B cell (primary cell): ENCODE measurements at regions not wholly inside any gene's neighbourhood (a gene's known extent, or its start where the extent isn't known, plus 50 kb on each side); places are given as distances from the start of the nearest gene placed in this dataset.

Experiments used
- ATAC-seq: fragments of 200-7000 bp; cut with Tn5 transposase; one replicate; pipeline ENCODE4 v1.10.0; 2021; ENCODE audit warnings: low read depth, mild to moderate bottlenecking, moderate number of reproducible peaks, moderate library complexity
- CTCF ChIA-PET: fragments of 350-600 bp; sonication (Branson Sonifier 250); formaldehyde crosslinking; loops from one replicate; lab custom pipeline; 2021; ENCODE audit warnings: antibody characterized with exemption, inconsistent platforms; lab: Charles Lee
- POLR2A ChIA-PET: fragments of 350-600 bp; sonication (Branson Sonifier 250); formaldehyde crosslinking; loops from one replicate; lab custom pipeline; 2021; ENCODE audit warnings: antibody characterized with exemption; lab: Charles Lee
- DNase-seq: peaks from one replicate; pipeline ENCODE4 v3.0.0; 2013
- H2AFZ ChIP-seq: 2 replicates; pipeline ENCODE4 v1.6.1; 2012; ENCODE audit warnings: mild to moderate bottlenecking, low read depth, low read length; ENCODE audit not compliant: insufficient read depth, poor library complexity, severe bottlenecking
- H3K27ac ChIP-seq, 2 donors: 1 replicate in 1 of 2; 2 replicates in 1 of 2; pipeline ENCODE4 v1.5.1; 2012 to 2013; ENCODE audit warnings: low read length in 2 of 2, mild to moderate bottlenecking in 2 of 2, moderate library complexity in 1 of 2
- H3K27me3 ChIP-seq, 4 experiments: fragments of 200-600 bp in 1 of 4; sonication (generic) in 1 of 4; replicated peaks in 1 of 4; 1 replicate in 2 of 4; 2 replicates in 2 of 4; pipeline versions ENCODE4 v1.6.1 to v1.7.0; 2013 to 2016; ENCODE audit warnings: low read length in 3 of 4, mild to moderate bottlenecking in 2 of 4, mixed read lengths in 1 of 4, moderate library complexity in 1 of 4; ENCODE audit not compliant: insufficient read depth in 4 of 4, control insufficient read depth in 3 of 4; ENCODE audit errors: control extremely low read depth in 1 of 4
- H3K36me3 ChIP-seq, 2 experiments: replicated peaks in 1 of 2; 1 replicate in 1 of 2; 2 replicates in 1 of 2; pipeline versions ENCODE4 v1.6.1 to v1.7.1; 2013; ENCODE audit warnings: low read length in 1 of 2; ENCODE audit not compliant: insufficient read depth in 2 of 2, control insufficient read depth in 1 of 2; ENCODE audit errors: control extremely low read depth in 1 of 2, extremely low read depth in 1 of 2
- H3K4me1 ChIP-seq, 2 donors: fragments of 200-600 bp in 1 of 2; sonication (generic) in 1 of 2; 1 replicate in 1 of 2; 2 replicates in 1 of 2; pipeline versions ENCODE4 v1.5.1 to v1.6.1; 2013 to 2017; ENCODE audit warnings: low read length in 2 of 2; ENCODE audit not compliant: control insufficient read depth in 2 of 2, insufficient read depth in 2 of 2
- H3K4me2 ChIP-seq: replicated peaks from 2 replicates; pipeline ENCODE3; 2012; ENCODE audit warnings: mild to moderate bottlenecking, low read depth, low read length; ENCODE audit not compliant: poor library complexity, severe bottlenecking
- H3K4me3 ChIP-seq, 5 experiments: fragments of 200-600 bp in 1 of 5; sonication (generic) in 1 of 5; 1 replicate in 3 of 5; 2 replicates in 2 of 5; pipeline versions ENCODE4 v1.5.1 to v1.7.0; 2011 to 2016; ENCODE audit warnings: low read length in 4 of 5, mild to moderate bottlenecking in 4 of 5, low read depth in 2 of 5, control low read depth in 1 of 5, moderate library complexity in 1 of 5; ENCODE audit not compliant: insufficient read depth in 1 of 5; ENCODE audit errors: control extremely low read depth in 1 of 5, extremely low read depth in 1 of 5
- H3K79me2 ChIP-seq: fragments of 200-600 bp; sonication (generic); one replicate; pipeline ENCODE4 v1.6.0; 2016; ENCODE audit warnings: low read length; ENCODE audit not compliant: control insufficient read depth, insufficient read depth
- H3K9ac ChIP-seq: fragments of 200-600 bp; sonication (generic); 2 replicates; pipeline ENCODE4 v1.6.1; 2017; ENCODE audit warnings: mild to moderate bottlenecking, low read length, moderate library complexity
- H3K9me3 ChIP-seq, 3 donors: one replicate each; pipeline versions ENCODE4 v1.6.1 to v1.7.1; 2013; ENCODE audit warnings: low read length in 2 of 3; ENCODE audit not compliant: control insufficient read depth in 2 of 3, insufficient read depth in 1 of 3; ENCODE audit errors: control extremely low read depth in 1 of 3
- H4K20me1 ChIP-seq: 2 replicates; pipeline ENCODE4 v1.6.0; 2012; ENCODE audit warnings: mild to moderate bottlenecking, low read length; ENCODE audit not compliant: insufficient read depth, control insufficient read depth, poor library complexity, severe bottlenecking
- H3K27ac Mint-ChIP-seq: one replicate; pipeline ENCODE4 v1.8.0; 2021; ENCODE audit warnings: mixed read lengths
- H3K27me3 Mint-ChIP-seq: one replicate; pipeline ENCODE4 v1.8.0; 2021; ENCODE audit warnings: mixed read lengths
- H3K4me1 Mint-ChIP-seq: one replicate; pipeline ENCODE4 v1.8.0; 2021; ENCODE audit warnings: mixed read lengths
- H3K4me3 Mint-ChIP-seq: one replicate; pipeline ENCODE4 v1.8.0; 2021; ENCODE audit warnings: mixed read lengths
- H3K9me3 Mint-ChIP-seq: one replicate; pipeline ENCODE4 v1.8.0; 2022; ENCODE audit warnings: mixed read lengths; ENCODE audit not compliant: insufficient read depth
- CTCF ChIP-seq: fragments of 200-600 bp; IDR thresholded peaks from one replicate; pipeline ENCODE4 v1.8.0; 2022; ENCODE audit warnings: antibody characterized with exemption, mild to moderate bottlenecking
- EZH2 ChIP-seq: IDR thresholded peaks from 2 replicates; pipeline ENCODE4 v1.6.1; 2012; ENCODE audit warnings: borderline replicate concordance, low read depth, mild to moderate bottlenecking, moderate library complexity, low read length; ENCODE audit not compliant: insufficient read depth, poor library complexity, severe bottlenecking
- WGBS: methylation state at CpG from one replicate; pipeline ENCODE4 v1.1.5; 2013; ENCODE audit warnings: missing lambda C conversion rate; ENCODE audit not compliant: insufficient coverage; 5-methylcytosine and 5-hydroxymethylcytosine counted together
- intact Hi-C: fragments of 100-400 bp; cut with micrococcal nuclease; formaldehyde crosslinking; loops from one replicate; pipeline ENCODE4 v1.10.0; 2022

- Mint-ChIP-seq H3K27ac (no peak overlapping the region), H3K4me3 (no peak overlapping the region), H3K27me3 (no peaks in the 10 kb centered on the region), H3K4me1 (no peaks in the 10 kb centered on the region), H3K9me3 (peaks cover under 1% of the 10 kb centered on the region)
- DNase-seq (no peak), ATAC-seq (no peak)
- H3K4me2 ChIP-seq: no peak overlapping the region
- H3K36me3 ChIP-seq: no peaks in the 10 kb centered on the region
- H3K4me3 ChIP-seq: no peak overlapping the region
- H3K9ac ChIP-seq: no peak overlapping the region
- no peak overlapping the region for H3K27ac ChIP-seq
- H4K20me1 ChIP-seq: no peaks in the 10 kb centered on the region
- no peaks in the 10 kb centered on the region for H3K4me1 ChIP-seq
- no peaks in the 10 kb centered on the region for H3K27me3 ChIP-seq
- no peaks in the 10 kb centered on the region for H3K79me2 ChIP-seq
- peaks cover 0 to 13% (median 0%) of the 10 kb centered on the region in 3 donors for H3K9me3 ChIP-seq
- TF ChIP-seq CTCF (no peak), EZH2 (no peak)
- no peak overlapping the region for H2AFZ ChIP-seq
- WGBS: 85% methylated on average over 2 of the region's 3 CpGs
- POLR2A ChIA-PET: no interaction called here
- intact Hi-C loops: no loop called here
- CTCF ChIA-PET: no interaction called here
Measured at GRCh38 chr2:5535301-5535700, 156.9 kb upstream of the SOX11 start.

GRCh38 chr2:5537180-5537688 is 154.9 kb upstream of the SOX11 start:
- Histone ChIP-seq H4K20me1 (no peaks in the 10 kb centered on the region), H3K4me2 (no peak overlapping the region), H3K27me3 (no peaks in the 10 kb centered on the region), H3K79me2 (no peaks in the 10 kb centered on the region), H3K9me3 (peaks cover 0 to 13% (median 0%) of the 10 kb centered on the region in 3 donors), H3K4me3 (no peak overlapping the region), H2AFZ (no peak overlapping the region), H3K4me1 (no peaks in the 10 kb centered on the region), H3K36me3 (no peaks in the 10 kb centered on the region), H3K9ac (no peak overlapping the region), H3K27ac (no peak overlapping the region)
- H3K4me1 Mint-ChIP-seq: no peaks in the 10 kb centered on the region
- WGBS: 100% methylated on average over 1 of the region's 2 CpGs
- no peaks in the 10 kb centered on the region for H3K9me3 Mint-ChIP-seq
- intact Hi-C loops: no loop called here
- ATAC-seq (no peak), DNase-seq (no peak)
- no peak for TF ChIP-seq EZH2
- TF ChIP-seq CTCF: no peak
- no peak overlapping the region for H3K4me3 Mint-ChIP-seq
- ChIA-PET CTCF (no interaction called here), POLR2A (no interaction called here)
- H3K27ac Mint-ChIP-seq: no peak overlapping the region
- H3K27me3 Mint-ChIP-seq: no peaks in the 10 kb centered on the region
